ENCODE measurements at regions not wholly inside any gene's neighbourhood (a gene's known extent, or its start where the extent isn't known, plus 50 kb on each side); places are given as distances from the start of the nearest gene placed in this dataset.
"Not testable (repeated sequence)": the region's sequence is repeated elsewhere in the genome, so short reads cannot be mapped to it uniquely, and the experiment has no call there.

GRCh38 chr14:82786483-82786880 lies 1252.8 kb upstream of the SEL1L start:
- no peak overlapping the region for H3K27ac ChIP-seq
- no peaks in the 10 kb centered on the region for H3K9me3 ChIP-seq
- H3K4me3 ChIP-seq (replicated peaks in 1 of 3), result no peak overlapping the region
- H3K4me1 ChIP-seq, result no peaks in the 10 kb centered on the region
- no peaks in the 10 kb centered on the region for H3K27me3 ChIP-seq
- WGBS, 2 donors, result 88 to 90% methylated on average over 3 of the region's 3 CpGs
- TF ChIP-seq POLR2A (IDR thresholded peaks at IDR 0.05), result no peak
- no peak for TF ChIP-seq CTCF (IDR thresholded peaks at IDR 0.05)
- no peaks in the 10 kb centered on the region for H3K36me3 ChIP-seq
- DNase-seq, result no peak
- intact Hi-C loops (cut with DNase I), result no loop called here

- no peaks in the 10 kb centered on the region for H3K9me3 ChIP-seq
- H3K4me1 ChIP-seq, result no peaks in the 10 kb centered on the region
- 65 to 67% methylated on average over 4 of the region's 4 CpGs for WGBS, 2 donors
- intact Hi-C loops (cut with DNase I), result no loop called here
- H3K4me3 ChIP-seq (replicated peaks in 1 of 3), result no peak overlapping the region
- no peaks in the 10 kb centered on the region for H3K36me3 ChIP-seq
- TF ChIP-seq POLR2A (IDR thresholded peaks at IDR 0.05), result no peak
- TF ChIP-seq CTCF (IDR thresholded peaks at IDR 0.05), result no peak
- peak; percentile 19 to 23 for DNase-seq
- no peak overlapping the region for H3K27ac ChIP-seq
- no peaks in the 10 kb centered on the region for H3K27me3 ChIP-seq
These were observed 1262.4 kb upstream of the SEL1L start for GRCh38 chr14:82796086-82796485.

GRCh38 chr14:82798276-82798675 lies 1264.6 kb upstream of the SEL1L start:
- WGBS, 2 donors, result 89 to 91% methylated on average over 1 of the region's 1 CpG

GRCh38 chr14:82805892-82806825 lies 1272.5 kb upstream of the SEL1L start:
- intact Hi-C loops (cut with DNase I), result no loop called here
- no peaks in the 10 kb centered on the region for H3K36me3 ChIP-seq
- H3K9me3 ChIP-seq, result no peaks in the 10 kb centered on the region
- H3K4me1 ChIP-seq, result no peaks in the 10 kb centered on the region
- TF ChIP-seq CTCF (IDR thresholded peaks at IDR 0.05), result no peak
- no peak for TF ChIP-seq POLR2A (IDR thresholded peaks at IDR 0.05)
- no peak overlapping the region for H3K27ac ChIP-seq
- WGBS, 2 donors, result 83 to 87% methylated on average over 7 of the region's 7 CpGs
- H3K27me3 ChIP-seq, result no peaks in the 10 kb centered on the region
- DNase-seq, result no peak
- H3K4me3 ChIP-seq (replicated peaks in 1 of 3), result no peak overlapping the region

More at GRCh38 chr14:82798276-82798675, 1264.6 kb upstream of the SEL1L start:
- no peaks in the 10 kb centered on the region for H3K27me3 ChIP-seq
- no peaks in the 10 kb centered on the region for H3K4me1 ChIP-seq
- TF ChIP-seq CTCF (IDR thresholded peaks at IDR 0.05) (no peak), POLR2A (IDR thresholded peaks at IDR 0.05) (no peak)
- H3K36me3 ChIP-seq, result no peaks in the 10 kb centered on the region
- DNase-seq, result no peak
- no peak overlapping the region for H3K4me3 ChIP-seq (replicated peaks in 1 of 3)
- no peaks in the 10 kb centered on the region for H3K9me3 ChIP-seq
- no peak overlapping the region for H3K27ac ChIP-seq
- intact Hi-C loops (cut with DNase I), result no loop called here

GRCh38 chr14:82811246-82811645 lies 1277.6 kb upstream of the SEL1L start:
- WGBS, 2 donors, result 94 to 95% methylated on average over 2 of the region's 2 CpGs
- Histone ChIP-seq H3K4me1 (no peaks in the 10 kb centered on the region), H3K27ac (no peak overlapping the region), H3K9me3 (no peaks in the 10 kb centered on the region), H3K36me3 (no peaks in the 10 kb centered on the region), H3K27me3 (no peaks in the 10 kb centered on the region), H3K4me3 (replicated peaks in 1 of 3) (no peak overlapping the region)
- no peak for DNase-seq
- no peak for TF ChIP-seq POLR2A (IDR thresholded peaks at IDR 0.05)
- no peak for TF ChIP-seq CTCF (IDR thresholded peaks at IDR 0.05)
- intact Hi-C loops (cut with DNase I), result no loop called here

GRCh38 chr14:82814339-82814738 lies 1280.7 kb upstream of the SEL1L start:
- intact Hi-C loops (cut with DNase I); H3K4me1 ChIP-seq; H3K4me3 ChIP-seq (replicated peaks in 1 of 3); H3K27ac ChIP-seq; DNase-seq; H3K27me3 ChIP-seq; H3K9me3 ChIP-seq; H3K36me3 ChIP-seq: not testable (repeated sequence)
- 94 to 100% methylated on average over 3 to 7 of the region's 28 CpGs for WGBS, 2 donors
